ENCODE measurements at regions not wholly inside any gene's neighbourhood (a gene's known extent, or its start where the extent isn't known, plus 50 kb on each side); places are given as distances from the start of the nearest gene placed in this dataset.

DNA sequence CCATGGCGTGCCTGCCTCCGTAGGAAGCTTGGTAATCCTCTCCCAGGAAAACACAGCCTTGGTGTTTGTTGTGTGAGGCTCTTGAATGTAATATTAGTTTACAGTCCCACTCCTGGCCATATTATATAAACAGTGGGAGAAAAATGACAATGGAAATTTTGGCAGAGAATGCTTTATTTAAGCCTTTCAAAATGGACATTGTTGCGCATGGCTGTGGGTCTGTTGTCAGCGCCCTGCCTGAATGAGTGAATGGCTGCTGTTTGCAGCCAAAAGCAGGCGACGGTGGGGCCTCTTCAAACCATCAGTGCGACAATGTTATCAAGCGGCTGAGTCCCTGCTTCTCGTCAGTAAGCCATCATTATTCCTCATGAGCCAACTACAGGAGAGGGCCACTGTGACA, 201.8 kb upstream of the RMST start:
- DNase-seq (ENCODE audit: low spot score in 2 of 2) = no peak
- FAIRE-seq = no peak

- no peak for DNase-seq (ENCODE audit: low spot score in 2 of 2)
- FAIRE-seq = no peak
These were observed 195.4 kb upstream of the RMST start for GRCh38 chr12:97267166-97267565.

- DNase-seq (ENCODE audit: low spot score in 2 of 2) (no peak), FAIRE-seq (no peak)
These were observed 194.9 kb upstream of the RMST start for GRCh38 chr12:97267594-97268202.

GRCh38 chr12:97272471-97272870, 190.1 kb upstream of the RMST start:
- FAIRE-seq (no peak), DNase-seq (ENCODE audit: low spot score in 2 of 2) (no peak)

- no peak for DNase-seq (ENCODE audit: low spot score in 2 of 2)
- FAIRE-seq = no peak
These were observed 188.2 kb upstream of the RMST start for GRCh38 chr12:97274386-97274785.

- FAIRE-seq (no peak), DNase-seq (ENCODE audit: low spot score in 2 of 2) (peak; percentile 32 to 42)
These were observed 187.3 kb upstream of the RMST start for GRCh38 chr12:97275256-97275655.

DNA sequence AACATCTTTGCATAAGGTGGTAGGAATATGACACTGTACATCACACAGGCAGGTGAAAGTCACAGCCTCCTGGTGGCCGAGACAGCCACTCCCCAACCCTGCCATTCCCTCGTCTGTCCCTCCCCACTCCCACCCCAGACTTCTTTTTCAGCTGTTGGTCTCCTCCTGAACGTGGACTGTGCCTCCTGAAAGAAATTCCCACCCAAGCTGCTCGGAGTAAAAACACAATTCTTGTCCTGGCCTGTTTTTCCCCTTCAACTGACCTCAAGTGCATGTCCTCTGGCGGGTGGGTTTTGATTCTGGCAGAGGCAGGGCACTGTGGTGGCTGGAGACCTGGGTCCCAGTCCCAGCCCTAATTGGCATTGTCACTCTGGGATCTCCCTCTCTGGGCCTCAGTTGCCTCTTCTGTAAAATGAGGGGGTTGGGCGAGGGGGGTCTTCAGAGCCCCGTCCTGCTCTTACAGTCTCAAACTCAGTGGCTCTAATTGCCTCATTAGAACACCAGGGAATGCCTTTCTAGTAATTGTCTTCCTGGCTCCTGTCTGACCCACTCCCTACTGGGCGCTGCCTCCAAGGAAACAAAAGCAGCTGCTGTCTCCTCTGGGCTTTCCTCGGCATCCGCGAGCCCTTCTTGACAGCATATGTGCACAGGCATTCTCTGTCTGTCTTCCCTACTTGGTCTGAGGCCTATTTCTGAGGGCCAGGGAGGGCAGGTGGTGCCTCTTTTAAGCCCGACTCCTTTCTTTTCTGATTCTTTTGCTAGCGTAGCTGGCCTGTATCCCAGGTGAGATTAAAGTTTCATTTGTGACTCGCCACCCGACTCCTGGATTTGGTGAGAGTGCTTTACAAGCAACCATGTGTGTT, 186.6 kb upstream of the RMST start:
- FAIRE-seq (no peak), DNase-seq (ENCODE audit: low spot score in 2 of 2) (no peak)

- FAIRE-seq (no peak), DNase-seq (ENCODE audit: low spot score in 2 of 2) (no peak)
These were observed 185.8 kb upstream of the RMST start for GRCh38 chr12:97276661-97277429.

GRCh38 chr12:97283297-97283696, 179.3 kb upstream of the RMST start:
- no peak for DNase-seq (ENCODE audit: low spot score in 2 of 2)
- FAIRE-seq = no peak

DNA sequence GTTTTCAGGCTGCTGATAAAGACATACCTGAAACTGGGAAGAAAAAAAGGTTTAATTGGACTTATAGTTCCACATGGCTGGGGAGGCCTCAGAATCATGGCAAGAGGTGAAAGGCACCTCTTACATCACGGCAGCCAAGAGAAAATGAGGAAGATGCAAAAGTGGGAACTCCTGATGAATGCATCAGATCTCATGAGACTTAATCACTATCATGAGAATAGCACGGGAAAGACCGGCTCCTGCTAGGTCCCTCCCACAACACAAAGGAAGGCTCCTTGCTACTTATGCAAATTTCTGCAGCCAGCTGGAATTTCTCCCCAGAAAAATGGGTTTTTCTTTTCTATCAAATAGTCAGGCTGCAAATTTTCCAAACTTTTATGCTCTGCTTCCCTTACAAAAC, 174.1 kb upstream of the RMST start:
- DNase-seq (ENCODE audit: low spot score in 2 of 2) = no peak
- FAIRE-seq = no peak

- FAIRE-seq (no peak), DNase-seq (ENCODE audit: low spot score in 2 of 2) (no peak)
These were observed 170.0 kb upstream of the RMST start for GRCh38 chr12:97292588-97292987.

DNA sequence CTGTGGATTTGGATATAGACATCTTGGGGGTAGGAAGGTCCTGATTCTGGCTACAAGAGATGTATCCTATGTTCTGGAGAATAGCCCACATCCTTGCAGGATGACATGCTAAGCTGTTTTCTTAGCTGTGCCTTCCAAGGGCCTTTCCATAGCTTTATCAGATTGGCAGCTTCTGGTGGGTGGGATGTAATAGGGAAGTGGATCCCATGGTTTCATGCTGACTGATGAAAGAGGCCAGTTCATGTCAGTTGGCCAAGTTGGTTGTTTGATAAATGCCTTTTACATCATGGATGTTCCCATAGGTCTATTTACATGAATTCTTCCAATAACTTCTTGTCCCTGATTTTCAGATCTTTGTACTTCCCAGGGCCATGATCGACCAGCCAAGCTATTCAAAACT, 169.1 kb upstream of the RMST start:
- no peak for FAIRE-seq
- no peak for DNase-seq (ENCODE audit: low spot score in 2 of 2)

DNA sequence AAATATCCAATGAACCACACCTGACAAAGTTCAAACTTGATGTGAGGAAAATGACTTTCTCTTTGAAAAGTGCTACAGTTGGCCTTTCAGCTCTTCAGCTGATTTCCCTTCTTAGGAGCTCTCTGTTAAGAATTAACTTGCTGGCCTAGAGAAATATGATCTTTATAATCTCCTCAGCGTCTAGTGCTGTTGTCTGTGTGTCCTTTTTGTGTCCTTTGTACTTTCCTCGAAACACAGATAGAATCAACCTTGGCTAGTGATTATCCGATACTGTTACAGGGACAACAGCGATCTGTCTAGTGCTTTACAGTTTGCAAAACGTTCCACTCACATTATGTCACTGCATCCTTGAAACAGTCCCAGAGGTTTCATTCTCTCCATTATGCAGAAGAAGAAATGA, 162.8 kb upstream of the RMST start:
- DNase-seq (ENCODE audit: low spot score in 2 of 2) (no peak), FAIRE-seq (no peak)

DNA sequence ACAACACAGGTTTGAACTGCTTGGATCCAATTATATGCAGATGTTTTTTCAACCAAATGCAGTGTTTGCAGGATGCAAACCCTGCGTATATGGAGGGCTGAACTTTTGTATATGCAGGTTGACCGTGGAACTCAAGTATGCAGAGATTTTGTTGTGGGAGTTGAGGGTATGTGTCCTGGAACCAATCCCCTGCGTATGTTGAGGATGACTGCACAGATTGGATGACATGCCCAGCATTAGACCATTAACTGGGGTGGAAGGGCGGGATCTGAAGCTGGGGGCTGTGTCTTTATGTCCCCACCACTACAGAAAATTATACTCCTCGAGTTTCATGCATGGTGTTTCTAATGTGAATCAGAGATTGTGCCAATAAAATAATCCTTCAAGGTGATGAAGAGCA, 162.2 kb upstream of the RMST start:
- no peak for FAIRE-seq
- no peak for DNase-seq (ENCODE audit: low spot score in 2 of 2)

DNA sequence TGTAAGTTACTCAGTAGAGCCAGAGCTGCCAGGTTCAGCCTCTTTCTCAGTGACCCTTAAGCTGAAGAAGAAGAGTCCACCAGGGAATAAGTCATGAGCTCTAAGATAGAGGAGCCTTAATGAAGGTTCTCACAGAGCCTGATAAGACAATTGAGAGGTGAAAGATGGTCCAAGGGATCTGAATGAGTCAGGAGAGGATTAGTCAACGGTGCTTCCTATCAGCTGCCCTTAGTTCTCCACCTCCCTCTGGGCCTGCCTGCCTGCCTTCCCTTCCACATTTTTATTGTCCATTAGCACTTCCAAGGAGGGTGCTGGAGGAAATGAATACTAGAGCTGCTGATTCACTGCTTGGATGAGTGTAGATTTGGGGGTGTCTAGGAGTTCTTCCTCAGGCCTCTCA, 161.7 kb upstream of the RMST start:
- no peak for FAIRE-seq
- DNase-seq (ENCODE audit: low spot score in 2 of 2) = no peak

DNA sequence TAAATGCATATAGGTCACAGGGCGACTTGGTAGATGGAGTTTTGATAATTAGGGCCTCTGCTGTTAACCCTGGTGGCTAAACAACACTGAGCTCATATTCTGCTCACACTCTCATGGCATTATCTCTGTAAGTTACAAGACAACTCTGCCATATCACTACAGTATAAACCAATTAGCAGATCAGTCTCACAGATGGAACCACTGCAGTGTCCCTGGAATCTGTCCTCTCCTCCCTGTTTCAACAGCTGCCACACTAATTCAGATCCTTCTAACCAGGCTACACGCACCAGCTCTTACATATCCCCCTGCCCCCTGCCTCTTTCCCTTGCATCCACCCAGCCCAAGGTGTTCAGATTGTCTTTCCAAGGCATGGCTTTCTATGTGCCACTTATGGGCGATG, 161.0 kb upstream of the RMST start:
- DNase-seq (ENCODE audit: low spot score in 2 of 2) (no peak), FAIRE-seq (no peak)

- FAIRE-seq (no peak), DNase-seq (ENCODE audit: low spot score in 2 of 2) (no peak)
These were observed 157.0 kb upstream of the RMST start for GRCh38 chr12:97305651-97306050.

- DNase-seq (ENCODE audit: low spot score in 2 of 2) (no peak), FAIRE-seq (no peak)
These were observed 156.5 kb upstream of the RMST start for GRCh38 chr12:97306147-97306546.

- DNase-seq (ENCODE audit: low spot score in 2 of 2) (peak in 1 of 2 donors; percentile 2), FAIRE-seq (peak; percentile 40)
These were observed 153.9 kb upstream of the RMST start for GRCh38 chr12:97308576-97309198.

DNA sequence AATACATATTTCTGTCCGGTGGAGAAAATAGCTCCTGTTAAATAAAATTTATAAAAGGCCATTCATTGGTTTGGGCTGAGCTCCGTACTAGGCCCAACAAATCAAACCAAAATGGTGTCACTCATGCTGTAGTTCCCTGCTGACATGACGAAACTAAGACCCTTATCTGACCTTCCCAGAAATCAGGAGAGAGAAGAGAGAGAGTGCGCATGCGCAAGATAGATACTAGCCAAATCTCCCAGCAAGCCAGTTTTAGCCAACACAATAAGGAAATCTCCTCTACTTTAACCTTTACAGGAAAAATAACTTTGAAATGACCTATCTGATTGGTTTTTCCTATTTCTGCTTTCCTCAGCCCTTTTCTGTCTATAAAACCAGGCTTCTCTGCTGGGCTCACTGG, 152.7 kb upstream of the RMST start:
- FAIRE-seq (no peak), DNase-seq (ENCODE audit: low spot score in 2 of 2) (no peak)

DNA sequence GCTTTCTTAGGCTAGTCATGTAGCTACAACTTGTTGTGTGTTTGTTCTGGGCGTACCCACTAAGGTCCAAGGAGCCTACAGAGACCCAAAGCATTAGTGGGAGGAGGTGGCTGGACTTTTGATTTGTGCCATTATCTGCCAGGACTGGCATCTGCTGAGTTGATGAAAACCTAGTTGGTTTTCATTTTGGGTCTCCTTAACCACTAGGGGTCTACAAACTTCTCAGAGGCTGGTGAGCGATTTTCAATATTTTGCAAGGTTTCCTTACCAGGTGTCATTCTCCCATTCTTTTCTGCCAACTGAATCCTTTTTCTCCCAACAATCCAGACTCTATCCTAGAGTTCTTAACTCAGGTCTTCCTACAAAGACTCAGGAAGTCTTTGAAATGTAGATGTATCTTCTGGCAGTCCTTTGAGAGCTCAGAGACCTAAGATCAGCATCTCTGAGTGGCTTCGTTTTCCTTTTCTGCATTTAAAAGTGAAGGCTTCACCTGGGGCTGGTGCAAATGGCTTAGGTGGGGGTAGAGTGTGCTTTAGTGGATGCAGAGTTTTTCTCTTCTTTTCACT, 150.0 kb upstream of the RMST start:
- no peak for FAIRE-seq

More for the DNA sequence above, 150.0 kb upstream of the RMST start:
- no peak for DNase-seq (ENCODE audit: low spot score in 2 of 2)

Measured in frontal cortex (tissue), 3 donors.